Sciatic nerve (tissue), 2 donors: ENCODE measurements at regions not wholly inside any gene's neighbourhood (a gene's known extent, or its start where the extent isn't known, plus 50 kb on each side); places are given as distances from the start of the nearest gene placed in this dataset.
A peak's percentile ranks its signal among the peaks of the same experiment; 100 is the strongest.

Experiments
- ATAC-seq: fragments of 200-7000 bp; cut with Tn5 transposase; one replicate; pipeline ENCODE4 v1.9.1; 2020; ENCODE audit warnings: mild to moderate bottlenecking, moderate library complexity
- DNase-seq: peaks from one replicate; pipeline ENCODE4 v3.0.0-alpha.2; 2020; ENCODE audit warnings: low spot score
- intact Hi-C: fragments of 100-400 bp; cut with DNase I; formaldehyde crosslinking; loops from one replicate; pipeline ENCODE4 v1.14.2; 2022
- donor health status: DM: no; HTN: no; CAD: no.
- donor health status: DM: no; HTN: no; CAD: no.

DNA sequence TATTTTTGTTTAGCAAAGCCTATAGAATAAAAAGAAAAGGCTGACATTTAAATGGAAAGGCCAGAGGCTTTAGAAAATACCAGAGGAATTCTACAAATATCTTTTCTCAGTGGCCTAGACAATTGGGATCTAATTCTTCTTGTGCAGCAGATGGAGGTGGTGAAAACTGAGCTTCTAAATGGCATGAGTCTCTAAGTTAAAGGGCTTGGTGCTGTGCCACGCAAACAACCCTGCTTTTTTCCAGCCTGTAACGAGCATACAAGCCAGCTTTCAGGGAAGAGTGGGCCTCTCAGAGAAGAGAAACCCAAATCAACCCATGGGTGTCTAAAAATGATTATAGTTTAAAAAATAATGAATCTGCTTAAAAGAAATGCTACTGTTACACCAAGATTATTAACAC, 237.9 kb upstream of the NAV3 start:
- no peak for ATAC-seq
- intact Hi-C loops, result no loop called here

DNA sequence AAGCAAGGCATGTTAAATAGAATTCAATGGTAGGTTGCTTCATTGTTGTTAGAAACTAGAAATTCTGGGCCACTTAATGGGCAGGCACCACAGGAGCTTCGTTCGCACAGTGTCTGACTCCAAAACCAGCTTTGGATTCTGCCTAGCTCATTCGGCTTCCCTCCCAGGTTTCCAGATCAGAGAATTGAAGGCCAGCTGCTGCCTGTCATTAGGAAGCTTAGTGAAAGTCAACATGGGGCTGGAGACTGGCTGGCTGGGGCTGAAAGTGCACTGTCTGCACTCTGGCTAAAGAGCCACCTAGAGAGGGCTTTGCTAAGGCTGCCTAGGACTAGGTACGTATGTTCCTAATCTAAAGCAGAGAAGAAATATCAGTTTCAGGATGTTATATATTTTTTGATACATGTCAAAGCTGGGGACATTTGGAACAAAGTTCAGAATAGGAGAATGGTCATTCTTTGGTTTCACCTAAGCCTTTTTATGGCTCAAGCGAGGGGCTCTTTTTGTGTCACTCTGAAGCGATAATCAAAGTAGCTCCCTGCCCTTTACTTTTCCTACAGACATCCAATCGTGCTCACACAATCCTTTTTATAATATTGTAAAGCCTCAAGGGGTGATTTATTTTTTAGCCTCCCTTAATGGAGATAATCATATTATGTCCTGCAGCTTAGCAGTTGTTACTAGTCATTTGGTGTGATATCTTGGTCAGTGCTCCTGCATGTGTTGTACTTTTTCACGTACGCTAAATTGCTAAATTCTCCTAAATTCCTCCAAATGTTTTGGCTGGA, 238.5 kb upstream of the NAV3 start:
- DNase-seq (no peak), ATAC-seq (no peak)
- intact Hi-C loops, result no loop called here

More for the DNA sequence above, 237.9 kb upstream of the NAV3 start:
- no peak for DNase-seq

- DNase-seq (no peak), ATAC-seq (no peak)
Measured at GRCh38 chr12:77590306-77590705, 240.4 kb upstream of the NAV3 start.

GRCh38 chr12:77584860-77585259, 245.8 kb upstream of the NAV3 start:
- ATAC-seq, result no peak
- DNase-seq, result no peak
- intact Hi-C loops, result no loop called here

More at GRCh38 chr12:77590306-77590705, 240.4 kb upstream of the NAV3 start:
- intact Hi-C loops, result no loop called here

- intact Hi-C loops, result no loop called here
- no peak for DNase-seq
- no peak for ATAC-seq
Measured at GRCh38 chr12:77578466-77579220, 252.1 kb upstream of the NAV3 start.

DNA sequence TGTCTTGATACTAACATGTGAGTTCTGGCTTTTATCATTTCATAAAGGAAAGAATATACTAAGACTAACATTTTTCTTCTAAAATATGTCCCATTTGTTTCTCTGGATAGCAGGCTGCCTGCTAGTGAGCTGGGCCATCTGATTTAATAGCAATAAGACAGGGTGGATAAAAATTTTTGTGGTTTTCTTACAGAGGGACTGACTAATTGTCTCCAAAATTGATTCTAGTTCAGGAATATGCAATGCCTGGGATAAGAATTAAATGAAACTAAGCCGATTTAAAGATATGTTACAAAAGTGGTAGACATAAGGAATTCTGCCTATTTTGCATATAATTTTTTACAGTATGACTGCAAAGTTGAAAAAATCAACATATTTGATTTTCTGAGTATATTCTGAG, 252.9 kb upstream of the NAV3 start:
- intact Hi-C loops, result no loop called here

GRCh38 chr12:77575376-77575919, 255.2 kb upstream of the NAV3 start:
- ATAC-seq (no peak), DNase-seq (no peak)
- intact Hi-C loops, result no loop called here

More for the DNA sequence above, 252.9 kb upstream of the NAV3 start:
- ATAC-seq (no peak), DNase-seq (no peak)

DNA sequence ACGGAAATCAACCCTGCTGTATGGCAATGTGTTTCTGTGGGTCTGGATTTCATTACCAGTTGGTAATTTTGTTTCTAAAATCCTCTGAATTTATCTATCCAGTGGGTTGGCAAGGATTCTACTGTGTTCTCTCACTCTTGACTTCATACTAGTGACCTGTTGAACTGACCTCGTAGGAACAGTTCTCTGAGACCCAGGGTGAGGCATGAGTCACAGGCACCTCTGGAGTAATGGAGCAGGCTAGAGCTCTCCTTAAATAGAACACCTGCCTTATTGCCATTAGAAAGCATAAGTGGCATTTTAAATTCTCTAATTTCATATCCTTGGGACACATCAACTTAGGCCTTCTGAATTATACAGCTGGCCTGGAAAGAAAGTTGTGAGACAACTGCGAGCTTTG, 258.3 kb upstream of the NAV3 start:
- peak; percentile 93 for ATAC-seq
- DNase-seq, result no peak
- intact Hi-C loops, result no loop called here

GRCh38 chr12:77571768-77572167, 258.9 kb upstream of the NAV3 start:
- intact Hi-C loops, result no loop called here
- DNase-seq (no peak), ATAC-seq (no peak)

- no peak for ATAC-seq
- intact Hi-C loops, result no loop called here
- DNase-seq, result no peak
Measured at GRCh38 chr12:77571127-77571526, 259.6 kb upstream of the NAV3 start.

DNA sequence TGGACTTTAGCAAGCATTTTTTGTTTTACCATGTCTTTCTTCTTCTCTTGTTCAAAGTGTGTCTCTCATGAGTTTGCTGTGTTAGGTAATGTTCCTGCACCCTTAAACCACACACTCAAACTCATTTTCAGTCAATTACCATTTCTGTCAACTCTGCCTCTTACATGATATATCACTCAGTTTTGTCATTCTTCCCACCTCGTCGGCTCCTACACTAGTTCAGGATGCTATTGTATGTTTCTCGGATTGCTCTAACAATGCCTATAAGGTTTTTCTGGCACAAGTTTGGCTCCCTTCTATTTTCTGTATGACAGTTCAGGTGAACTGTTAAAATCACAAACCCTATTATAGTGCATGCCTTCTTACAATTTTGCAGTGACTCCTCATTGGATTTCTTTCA, 260.8 kb upstream of the NAV3 start:
- DNase-seq (no peak), ATAC-seq (no peak)
- intact Hi-C loops, result no loop called here

GRCh38 chr12:77560714-77561113, 270.0 kb upstream of the NAV3 start:
- ATAC-seq (no peak), DNase-seq (no peak)
- intact Hi-C loops, result no loop called here

- peak; percentile 32 for ATAC-seq
- intact Hi-C loops, result no loop called here
Measured at GRCh38 chr12:77559400-77560074, 271.2 kb upstream of the NAV3 start.

DNA sequence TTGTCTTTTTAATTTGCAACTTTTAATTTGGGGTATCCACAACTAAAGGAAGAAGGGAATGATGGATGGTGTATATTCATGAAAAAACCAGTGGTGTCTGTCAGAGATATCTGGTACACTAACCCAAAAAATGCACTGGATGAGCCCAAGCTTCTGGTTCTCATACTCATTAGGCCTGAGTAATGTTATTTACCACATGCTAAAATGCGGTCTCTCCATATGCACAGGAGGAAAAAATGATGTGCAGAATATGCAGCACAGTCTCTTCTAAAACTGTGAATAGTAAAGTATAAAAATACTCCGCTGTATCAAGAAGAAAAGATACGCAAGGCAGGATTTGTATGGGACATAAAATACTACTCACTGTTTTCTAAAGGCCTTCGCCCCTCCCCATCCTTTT, 275.6 kb upstream of the NAV3 start:
- no peak for ATAC-seq
- DNase-seq, result no peak
- intact Hi-C loops, result no loop called here

More at GRCh38 chr12:77559400-77560074, 271.2 kb upstream of the NAV3 start:
- no peak for DNase-seq

GRCh38 chr12:77553976-77554619, 276.6 kb upstream of the NAV3 start:
- ATAC-seq (no peak), DNase-seq (no peak)
- intact Hi-C loops, result no loop called here

DNA sequence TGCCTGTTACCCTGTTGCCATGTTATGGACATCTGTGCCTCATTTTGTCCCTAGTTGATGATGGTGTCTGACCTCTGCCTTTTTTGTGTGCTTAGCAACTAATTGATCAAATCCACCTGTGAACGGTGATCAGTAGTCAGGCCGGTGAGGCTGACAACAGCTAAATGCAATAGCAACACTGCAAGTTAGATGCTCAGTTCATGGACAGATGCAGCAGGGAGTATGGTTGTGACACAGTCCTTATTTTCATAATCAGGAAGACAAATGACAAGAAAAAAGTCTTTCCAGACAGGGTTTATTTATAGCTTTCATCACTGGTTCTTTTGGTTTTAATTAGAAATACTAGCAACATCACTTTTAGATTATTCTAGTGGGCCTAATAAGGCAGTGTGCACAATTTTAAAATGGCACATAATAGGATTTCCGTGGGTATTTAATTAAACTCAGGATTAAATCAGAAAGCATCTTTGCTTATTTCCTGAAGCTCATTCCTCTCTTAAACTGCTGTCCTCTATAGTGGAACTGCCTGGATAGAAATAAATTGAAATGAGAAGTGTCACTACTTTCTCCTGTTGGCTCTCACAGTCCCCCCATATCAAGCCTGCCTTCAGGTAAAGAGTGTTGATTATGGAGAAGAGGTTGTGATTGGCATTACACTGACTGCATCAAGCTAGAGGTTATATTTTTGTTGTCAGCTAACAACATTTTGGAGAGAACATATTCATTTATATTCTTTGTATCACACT, 281.1 kb upstream of the NAV3 start:
- no peak for DNase-seq
- intact Hi-C loops, result no loop called here
- no peak for ATAC-seq

DNA sequence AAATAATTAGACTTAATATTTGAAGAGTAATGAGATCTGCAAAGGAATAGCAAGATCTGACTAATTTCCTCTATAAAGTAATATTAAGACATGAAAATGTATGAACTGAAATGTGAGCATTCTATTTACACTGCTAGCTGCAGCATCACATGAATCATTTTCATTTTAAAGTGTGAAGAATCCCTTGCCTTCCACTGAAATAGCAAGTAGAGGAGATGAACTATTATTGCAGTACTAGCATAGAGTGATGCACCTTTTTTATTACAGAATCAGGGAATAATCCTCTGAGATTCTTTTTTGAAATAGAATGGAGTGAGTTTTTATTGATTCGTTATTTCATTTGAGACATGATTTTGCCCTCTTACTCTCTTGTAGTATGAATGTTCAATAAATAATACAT, 281.9 kb upstream of the NAV3 start:
- DNase-seq (no peak), ATAC-seq (no peak)
- intact Hi-C loops, result no loop called here

DNA sequence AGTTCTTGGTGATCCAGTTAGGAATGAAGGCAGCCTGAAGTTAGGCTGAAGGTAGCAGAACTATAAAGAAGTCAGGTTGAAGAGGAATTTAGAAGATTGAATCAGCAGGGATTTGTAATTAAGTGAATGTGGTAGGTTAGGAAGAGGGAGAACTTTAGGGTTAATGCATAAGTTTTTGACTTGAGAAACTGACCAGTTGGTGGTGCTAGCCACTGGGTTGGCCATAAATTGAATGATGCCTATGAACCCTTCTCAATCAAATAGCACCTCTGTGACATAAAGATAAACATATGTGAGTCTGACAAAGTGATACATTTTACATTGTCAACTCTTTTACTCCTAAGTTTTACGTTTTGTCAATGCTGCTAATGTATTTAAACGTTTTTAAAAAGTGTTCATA, 290.6 kb upstream of the NAV3 start:
- intact Hi-C loops, result no loop called here
- DNase-seq (no peak), ATAC-seq (no peak)

- intact Hi-C loops, result no loop called here
- no peak for ATAC-seq
- DNase-seq, result no peak
Measured at GRCh38 chr12:77537663-77538062, 293.0 kb upstream of the NAV3 start.
